Stomach (tissue), 8 donors: ENCODE measurements at regions not wholly inside any gene's neighbourhood (a gene's known extent, or its start where the extent isn't known, plus 50 kb on each side); places are given as distances from the start of the nearest gene placed in this dataset.
"Not testable (repeated sequence)": the region's sequence is repeated elsewhere in the genome, so short reads cannot be mapped to it uniquely, and the experiment has no call there.

Source experiments
- DNase-seq, 2 donors: peaks; one replicate each; pipeline versions ENCODE4 v3.0.0 to v3.0.0-alpha.2; 2013 to 2019
- H3K27ac ChIP-seq, 5 donors: fragments of 200-600 bp in 4 of 5; sonication (generic) in 4 of 5; one replicate each; pipeline ENCODE4 v1.5.1; 2013 to 2019; ENCODE audit warnings: mild to moderate bottlenecking in 1 of 5, moderate library complexity in 1 of 5
- H3K27me3 ChIP-seq, 3 donors: fragments of 200-600 bp; sonication (generic); one replicate each; pipeline ENCODE4 v1.5.1; 2017 to 2019; ENCODE audit warnings: mixed run types in 1 of 3
- H3K36me3 ChIP-seq, 4 donors: fragments of 200-600 bp; sonication (generic); 1 replicate in 3 of 4; 2 replicates in 1 of 4; pipeline ENCODE4 v1.5.1; 2016 to 2019
- H3K4me1 ChIP-seq, 4 donors: fragments of 200-600 bp; sonication (generic); one replicate each; pipeline ENCODE4 v1.5.1; 2016 to 2019
- H3K4me3 ChIP-seq, 4 donors: fragments of 200-600 bp; sonication (generic) in 3 of 4; one replicate each; pipeline ENCODE4 v1.5.1; 2016 to 2019; ENCODE audit warnings: mild to moderate bottlenecking in 1 of 4
- H3K9me3 ChIP-seq, 4 donors: fragments of 200-600 bp; sonication (generic); one replicate each; pipeline ENCODE4 v1.5.1; 2016 to 2019
- CTCF ChIP-seq, 7 experiments: fragments of 450-650 bp in 4 of 7; fragments of 200-600 bp in 3 of 7; sonication (generic) in 3 of 7; IDR thresholded peaks; one replicate each; pipeline ENCODE4 v1.5.1; 2016 to 2019; ENCODE audit warnings: antibody characterized with exemption in 7 of 7, control low read depth in 2 of 7, mild to moderate bottlenecking in 1 of 7
- EP300 ChIP-seq: sonication (generic); formaldehyde crosslinking; IDR thresholded peaks from one replicate; pipeline ENCODE4 v1.6.1; 2017; ENCODE audit warnings: antibody characterized with exemption
- POLR2A ChIP-seq, 4 donors: fragments of 450-650 bp; IDR thresholded peaks; one replicate each; pipeline ENCODE4 v1.6.1; 2016; ENCODE audit warnings: antibody characterized with exemption in 4 of 4, control low read depth in 2 of 4, mild to moderate bottlenecking in 1 of 4, moderate library complexity in 1 of 4
- POLR2AphosphoS5 ChIP-seq, 3 donors: sonication (generic); formaldehyde crosslinking; IDR thresholded peaks; one replicate each; pipeline ENCODE4 v1.6.1; 2016; ENCODE audit warnings: antibody characterized with exemption in 3 of 3
- WGBS, 5 donors: extraction: QIAGEN DNeasy Blood & Tissue Kit in 3 of 5; methylation state at CpG; one replicate each; pipeline versions ENCODE4 v1.1.5 to v1.1.7; 2013 to 2018; 5-methylcytosine and 5-hydroxymethylcytosine counted together
- intact Hi-C: fragments of 100-400 bp; cut with DNase I; formaldehyde crosslinking; loops from one replicate; pipeline ENCODE4 v1.15.1; 2023; ENCODE audit warnings: low total_unique reads
- donor health status: healthy with polysubstance abuse.
- donor health status: Bipolar disorder and iron deficiency.
- donor health status: healthy.

GRCh38 chr10:53356616-53357349 is 584.2 kb upstream of the MBL2 start:
- TF ChIP-seq POLR2A (IDR thresholded peaks at IDR 0.05) = no peak
- TF ChIP-seq CTCF (IDR thresholded peaks at IDR 0.05) = no peak
- TF ChIP-seq POLR2AphosphoS5 (IDR thresholded peaks at IDR 0.05) = no peak
- TF ChIP-seq EP300 = no peak
- H3K36me3 ChIP-seq = no peaks in the 10 kb centered on the region
- no peaks in the 10 kb centered on the region for H3K27me3 ChIP-seq
- peak in 1 of 2 donors; percentile 7 for DNase-seq
- no peak overlapping the region for H3K4me3 ChIP-seq
- H3K9me3 ChIP-seq = no peaks in the 10 kb centered on the region
- intact Hi-C loops = no loop called here
- no peaks in the 10 kb centered on the region for H3K4me1 ChIP-seq
- 56 to 68% (median 66%) methylated on average over 3 of the region's 3 CpGs for WGBS, 5 donors
- H3K27ac ChIP-seq = no peak overlapping the region

- H3K36me3 ChIP-seq, DNase-seq, H3K27me3 ChIP-seq, intact Hi-C loops, H3K27ac ChIP-seq, H3K4me3 ChIP-seq, H3K9me3 ChIP-seq, H3K4me1 ChIP-seq: not testable (repeated sequence)
- 81 to 90% (median 84%) methylated on average over 7 of the region's 7 CpGs for WGBS, 5 donors
These were observed 569.9 kb upstream of the MBL2 start for GRCh38 chr10:53342531-53342930.

- DNase-seq, H3K4me1 ChIP-seq, intact Hi-C loops, H3K4me3 ChIP-seq, H3K27me3 ChIP-seq, H3K36me3 ChIP-seq, H3K27ac ChIP-seq: not testable (repeated sequence)
- peaks cover 0 to 33% (median 22%) of the 10 kb centered on the region in 4 donors for H3K9me3 ChIP-seq
- WGBS, 5 donors = 56 to 76% (median 66%) methylated on average over 2 of the region's 2 CpGs
These were observed 565.6 kb upstream of the MBL2 start for GRCh38 chr10:53338199-53338598.

- peaks cover 0 to 37% (median 24%) of the 10 kb centered on the region in 4 donors for H3K9me3 ChIP-seq
- DNase-seq, H3K36me3 ChIP-seq, H3K4me1 ChIP-seq, intact Hi-C loops, H3K4me3 ChIP-seq, H3K27ac ChIP-seq, H3K27me3 ChIP-seq: not testable (repeated sequence)
- WGBS, 5 donors = 87 to 97% (median 94%) methylated on average over 6 of the region's 6 CpGs
These were observed 563.3 kb upstream of the MBL2 start for GRCh38 chr10:53335803-53336422.

- no peaks in the 10 kb centered on the region for H3K36me3 ChIP-seq
- no peak for DNase-seq
- intact Hi-C loops = no loop called here
- H3K27me3 ChIP-seq = no peaks in the 10 kb centered on the region
- H3K27ac ChIP-seq = no peak overlapping the region
- no peaks in the 10 kb centered on the region for H3K4me1 ChIP-seq
- no peak overlapping the region for H3K4me3 ChIP-seq
- peaks cover 0 to 27% (median 17%) of the 10 kb centered on the region in 4 donors for H3K9me3 ChIP-seq
- TF ChIP-seq POLR2AphosphoS5 (IDR thresholded peaks at IDR 0.05) (no peak), EP300 (no peak), POLR2A (IDR thresholded peaks at IDR 0.05) (no peak), CTCF (IDR thresholded peaks at IDR 0.05) (no peak)
These were observed 558.9 kb upstream of the MBL2 start for GRCh38 chr10:53331460-53331859.

- H3K27ac ChIP-seq, H3K36me3 ChIP-seq, H3K4me3 ChIP-seq, H3K27me3 ChIP-seq, H3K9me3 ChIP-seq, intact Hi-C loops, DNase-seq, H3K4me1 ChIP-seq: not testable (repeated sequence)
- 50 to 72% (median 56%) methylated on average over 8 to 10 of the region's 10 CpGs for WGBS, 5 donors
These were observed 554.1 kb upstream of the MBL2 start for GRCh38 chr10:53326401-53327305.
